ENCODE measurements at regions not wholly inside any gene's neighbourhood (a gene's known extent, or its start where the extent isn't known, plus 50 kb on each side); places are given as distances from the start of the nearest gene placed in this dataset.

GRCh38 chr5:56339732-56340131 is 106.6 kb upstream of the ANKRD55 start:
- TF ChIP-seq, protein P1, sequence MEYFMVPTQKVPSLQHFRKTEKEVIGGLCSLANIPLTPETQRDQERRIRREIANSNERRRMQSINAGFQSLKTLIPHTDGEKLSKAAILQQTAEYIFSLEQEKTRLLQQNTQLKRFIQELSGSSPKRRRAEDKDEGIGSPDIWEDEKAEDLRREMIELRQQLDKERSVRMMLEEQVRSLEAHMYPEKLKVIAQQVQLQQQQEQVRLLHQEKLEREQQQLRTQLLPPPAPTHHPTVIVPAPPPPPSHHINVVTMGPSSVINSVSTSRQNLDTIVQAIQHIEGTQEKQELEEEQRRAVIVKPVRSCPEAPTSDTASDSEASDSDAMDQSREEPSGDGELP (IDR thresholded peaks at IDR 0.05; ENCODE audit: borderline replicate concordance, low read depth), result no peak
- no peak for TF ChIP-seq ZNF7 (CRISPR knock-in tag; IDR thresholded peaks at IDR 0.05)
- TF ChIP-seq RFX1 (IDR thresholded peaks at IDR 0.05), result no peak
- no peak for TF ChIP-seq CHD2 (IDR thresholded peaks at IDR 0.05; ENCODE audit: low read depth, low read length)
- TF ChIP-seq KLF16 (CRISPR knock-in tag; IDR thresholded peaks at IDR 0.05), result no peak
- no peak for TF ChIP-seq JUND (CRISPR knock-in tag; IDR thresholded peaks at IDR 0.05)
- no peak for TF ChIP-seq IKZF5 (CRISPR knock-in tag; IDR thresholded peaks at IDR 0.05)
- no peak for TF ChIP-seq ZZZ3 (CRISPR knock-in tag; IDR thresholded peaks at IDR 0.05; ENCODE audit: borderline replicate concordance)
- no peak for TF ChIP-seq ZNF263 (CRISPR knock-in tag; IDR thresholded peaks at IDR 0.05)
- TF ChIP-seq, protein P2, sequence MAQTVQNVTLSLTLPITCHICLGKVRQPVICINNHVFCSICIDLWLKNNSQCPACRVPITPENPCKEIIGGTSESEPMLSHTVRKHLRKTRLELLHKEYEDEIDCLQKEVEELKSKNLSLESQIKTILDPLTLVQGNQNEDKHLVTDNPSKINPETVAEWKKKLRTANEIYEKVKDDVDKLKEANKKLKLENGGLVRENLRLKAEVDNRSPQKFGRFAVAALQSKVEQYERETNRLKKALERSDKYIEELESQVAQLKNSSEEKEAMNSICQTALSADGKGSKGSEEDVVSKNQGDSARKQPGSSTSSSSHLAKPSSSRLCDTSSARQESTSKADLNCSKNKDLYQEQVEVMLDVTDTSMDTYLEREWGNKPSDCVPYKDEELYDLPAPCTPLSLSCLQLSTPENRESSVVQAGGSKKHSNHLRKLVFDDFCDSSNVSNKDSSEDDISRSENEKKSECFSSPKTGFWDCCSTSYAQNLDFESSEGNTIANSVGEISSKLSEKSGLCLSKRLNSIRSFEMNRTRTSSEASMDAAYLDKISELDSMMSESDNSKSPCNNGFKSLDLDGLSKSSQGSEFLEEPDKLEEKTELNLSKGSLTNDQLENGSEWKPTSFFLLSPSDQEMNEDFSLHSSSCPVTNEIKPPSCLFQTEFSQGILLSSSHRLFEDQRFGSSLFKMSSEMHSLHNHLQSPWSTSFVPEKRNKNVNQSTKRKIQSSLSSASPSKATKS (CRISPR knock-in tag; IDR thresholded peaks at IDR 0.05), result no peak

All from HepG2 (cell line).